ENCODE measurements at regions not wholly inside any gene's neighbourhood (a gene's known extent, or its start where the extent isn't known, plus 50 kb on each side); places are given as distances from the start of the nearest gene placed in this dataset.

DNA sequence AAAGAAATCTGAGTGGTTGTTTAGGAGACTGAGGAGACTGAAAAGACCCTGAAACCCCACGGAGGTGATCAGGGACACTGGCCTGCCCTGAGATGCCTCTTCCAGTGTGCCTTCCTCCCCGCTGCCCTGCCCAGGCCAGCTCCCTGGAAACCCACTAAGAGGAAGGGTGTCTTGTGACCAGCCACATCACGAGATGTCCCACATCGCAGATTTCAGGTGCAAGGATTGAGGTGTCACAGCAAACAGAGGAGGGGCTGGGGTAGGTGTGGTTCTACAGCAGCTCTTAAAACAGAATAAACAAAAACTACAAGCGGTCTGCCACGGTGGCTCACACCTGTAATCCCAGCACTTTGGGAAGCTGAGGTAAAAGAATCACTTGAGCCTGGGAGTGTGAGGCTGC lies 184.3 kb upstream of the C14orf180 start:
- ChIA-PET POLR2A (no interaction called here), CTCF (interaction anchor here (1.9 to 2.1 kb wide), 2 partner anchors 13 to 169 kb away, joined by 5 read pairs; no protein-coding TSS in a partner anchor)
- TF ChIP-seq, protein P1, sequence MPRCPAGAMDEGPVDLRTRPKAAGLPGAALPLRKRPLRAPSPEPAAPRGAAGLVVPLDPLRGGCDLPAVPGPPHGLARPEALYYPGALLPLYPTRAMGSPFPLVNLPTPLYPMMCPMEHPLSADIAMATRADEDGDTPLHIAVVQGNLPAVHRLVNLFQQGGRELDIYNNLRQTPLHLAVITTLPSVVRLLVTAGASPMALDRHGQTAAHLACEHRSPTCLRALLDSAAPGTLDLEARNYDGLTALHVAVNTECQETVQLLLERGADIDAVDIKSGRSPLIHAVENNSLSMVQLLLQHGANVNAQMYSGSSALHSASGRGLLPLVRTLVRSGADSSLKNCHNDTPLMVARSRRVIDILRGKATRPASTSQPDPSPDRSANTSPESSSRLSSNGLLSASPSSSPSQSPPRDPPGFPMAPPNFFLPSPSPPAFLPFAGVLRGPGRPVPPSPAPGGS (IDR thresholded peaks at IDR 0.05): no peak
- no peak overlapping the region for H3K4me2 ChIP-seq
- FAIRE-seq (no peak), DNase-seq (ENCODE audit: low read depth in 1 of 2, low spot score in 1 of 2) (no peak), ATAC-seq (no peak)
- no peaks in the 10 kb centered on the region for H3K4me1 ChIP-seq
- H3K27ac ChIP-seq: no peak overlapping the region
- 19% methylated on average over 6 of the region's 6 CpGs for WGBS (ENCODE audit: missing lambda C conversion rate)
- H3K9me3 ChIP-seq: peaks cover 22% of the 10 kb centered on the region
- H3K4me3 ChIP-seq: no peak overlapping the region

- ChIA-PET POLR2A (no interaction called here), CTCF (interaction anchor here (0.6 to 2.1 kb wide), 2 partner anchors 12 to 65 kb away, joined by 4 to 5 read pairs; no protein-coding TSS in a partner anchor)
- TF ChIP-seq MAX (IDR thresholded peaks at IDR 0.05) (no peak), KDM5A (IDR thresholded peaks at IDR 0.05) (no peak), EP300 (IDR thresholded peaks at IDR 0.05) (no peak), TP53 (CRISPR knock-in tag; IDR thresholded peaks at IDR 0.05) (no peak), TFCP2L1 (CRISPR knock-in tag; IDR thresholded peaks at IDR 0.05) (no peak), MYC (IDR thresholded peaks at IDR 0.05; ENCODE audit: borderline replicate concordance, low read length) (no peak), JUN (IDR thresholded peaks at IDR 0.05) (no peak), ESRRA (IDR thresholded peaks at IDR 0.05; ENCODE audit: borderline replicate concordance, low read length) (no peak), CHD2 (IDR thresholded peaks at IDR 0.05; ENCODE audit: low read length, partially characterized antibody) (no peak), FOSB (CRISPR knock-in tag; IDR thresholded peaks at IDR 0.05) (no peak), HEYL (CRISPR knock-in tag; IDR thresholded peaks at IDR 0.05) (no peak), RARB (CRISPR knock-in tag; IDR thresholded peaks at IDR 0.05) (no peak), CTCF (IDR thresholded peaks at IDR 0.05) (no peak), NR3C1 (IDR thresholded peaks at IDR 0.05) (no peak), JUNB (IDR thresholded peaks at IDR 0.05) (no peak), ZC3H11A (IDR thresholded peaks at IDR 0.05) (no peak), ZSCAN20 (CRISPR knock-in tag; IDR thresholded peaks at IDR 0.05) (no peak), PBX3 (IDR thresholded peaks at IDR 0.05) (no peak)
- TF ChIP-seq, protein P2, sequence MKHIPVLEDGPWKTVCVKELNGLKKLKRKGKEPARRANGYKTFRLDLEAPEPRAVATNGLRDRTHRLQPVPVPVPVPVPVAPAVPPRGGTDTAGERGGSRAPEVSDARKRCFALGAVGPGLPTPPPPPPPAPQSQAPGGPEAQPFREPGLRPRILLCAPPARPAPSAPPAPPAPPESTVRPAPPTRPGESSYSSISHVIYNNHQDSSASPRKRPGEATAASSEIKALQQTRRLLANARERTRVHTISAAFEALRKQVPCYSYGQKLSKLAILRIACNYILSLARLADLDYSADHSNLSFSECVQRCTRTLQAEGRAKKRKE (CRISPR knock-in tag; IDR thresholded peaks at IDR 0.05; ENCODE audit: low read depth): no peak
- TF ChIP-seq, protein P1 (IDR thresholded peaks at IDR 0.05): no peak
- WGBS (ENCODE audit: missing lambda C conversion rate): 26% methylated on average over 27 of the region's 30 CpGs
- FAIRE-seq: no peak
- H3K4me1 ChIP-seq: no peaks in the 10 kb centered on the region
- no peak overlapping the region for H3K27ac ChIP-seq
- peaks cover 22% of the 10 kb centered on the region for H3K9me3 ChIP-seq
- no peak overlapping the region for H3K4me2 ChIP-seq
- no peak for DNase-seq (ENCODE audit: low read depth in 1 of 2, low spot score in 1 of 2)
- no peak overlapping the region for H3K4me3 ChIP-seq
- no peak for ATAC-seq
Measured at GRCh38 chr14:104395941-104396681, 183.5 kb upstream of the C14orf180 start.

Measured in A549 (cell line).